A549 (cell line): ENCODE measurements at regions not wholly inside any gene's neighbourhood (a gene's known extent, or its start where the extent isn't known, plus 50 kb on each side); places are given as distances from the start of the nearest gene placed in this dataset.

Experiments
- ATAC-seq, 2 experiments: fragments of 200-7000 bp in 1 of 2; fragments of >200 bp in 1 of 2; cut with Nextera tagmentation in 1 of 2; cut with Tn5 transposase in 1 of 2; 3 replicates each; pipeline versions ENCODE4 v1.8.0 to v1.9.1; 2018 to 2020; ENCODE audit warnings: mild to moderate bottlenecking in 1 of 2, moderate library complexity in 1 of 2
- CTCF ChIA-PET: fragments of 300-600 bp; sonication (Branson Sonifier 250); formaldehyde crosslinking; extraction: SDS; loops from one replicate; lab custom pipeline; 2021; ENCODE audit warnings: antibody characterized with exemption, inconsistent platforms; lab: Yijun Ruan, JAX
- POLR2A ChIA-PET: fragments of 350-600 bp; formaldehyde crosslinking; extraction: SDS; loops from one replicate; lab custom pipeline; 2021; ENCODE audit warnings: antibody characterized with exemption, inconsistent platforms; lab: Yijun Ruan, JAX
- DNase-seq, 2 experiments: peaks; one replicate each; pipeline versions ENCODE4 v3.0.0 to v3.0.0-alpha.2; 2011 to 2016; ENCODE audit warnings: low read depth in 1 of 2, low spot score in 1 of 2
- FAIRE-seq: peaks from 2 replicates; lab custom pipeline; 2011; peaks lifted over from hg19 to GRCh38; lab: Jason Lieb, UNC
- H3K27ac ChIP-seq, 2 experiments: fragments of >200 bp; sonication (Bioruptor Twin); formaldehyde crosslinking; 3 replicates each; pipeline ENCODE4 v1.5.1; 2016 to 2017
- H3K4me1 ChIP-seq: fragments of >200 bp; sonication (Bioruptor Twin); formaldehyde crosslinking; 3 replicates; pipeline ENCODE4 v1.6.1; 2016
- H3K4me2 ChIP-seq: fragments of >200 bp; sonication (Bioruptor Twin); formaldehyde crosslinking; 3 replicates; pipeline ENCODE4 v1.6.1; 2016
- H3K4me3 ChIP-seq: fragments of >200 bp; sonication (Bioruptor Twin); formaldehyde crosslinking; 3 replicates; pipeline ENCODE4 v1.5.1; 2016
- H3K9me3 ChIP-seq: fragments of >200 bp; sonication (Bioruptor Twin); formaldehyde crosslinking; 3 replicates; pipeline ENCODE4 v1.6.1; 2016
- ATOH8 ChIP-seq: fragments of 250-450 bp; sonication (Bioruptor Pico); IDR thresholded peaks from 2 replicates; pipeline ENCODE4 v1.5.0; 2020; ENCODE audit warnings: low read depth, mild to moderate bottlenecking, moderate library complexity
- CBX2 ChIP-seq: fragments of 200-600 bp; sonication (generic); IDR thresholded peaks from 2 replicates; pipeline ENCODE4 v1.6.1; 2016; ENCODE audit warnings: low read depth, mild to moderate bottlenecking, borderline replicate concordance
- CBX8 ChIP-seq: fragments of 200-600 bp; sonication (generic); IDR thresholded peaks from 2 replicates; pipeline ENCODE4 v1.6.1; 2016
- ELK1 ChIP-seq: fragments of 150-350 bp; IDR thresholded peaks from 2 replicates; pipeline ENCODE4 v1.6.1; 2014; ENCODE audit warnings: low read depth, mild to moderate bottlenecking, low read length
- FOSB ChIP-seq: fragments of 250-450 bp; sonication (Bioruptor Pico); IDR thresholded peaks from 2 replicates; pipeline ENCODE4 v1.5.0; 2020; ENCODE audit warnings: mild to moderate bottlenecking, moderate library complexity
- FOXS1 ChIP-seq: fragments of 250-450 bp; sonication (Bioruptor Pico); IDR thresholded peaks from 2 replicates; pipeline ENCODE4 v1.5.0; 2020; ENCODE audit warnings: mild to moderate bottlenecking, moderate library complexity
- HDAC2 ChIP-seq: fragments of 200-600 bp; sonication (generic); IDR thresholded peaks from 2 replicates; pipeline ENCODE4 v1.6.1; 2016
- HMGXB4 ChIP-seq: fragments of 250-450 bp; sonication (Bioruptor Pico); IDR thresholded peaks from 2 replicates; pipeline ENCODE4 v1.5.0; 2021; ENCODE audit warnings: mild to moderate bottlenecking, moderate library complexity, borderline replicate concordance
- HOXB5 ChIP-seq: fragments of 250-450 bp; sonication (Bioruptor Pico); IDR thresholded peaks from 2 replicates; pipeline ENCODE4 v1.5.0; 2020; ENCODE audit warnings: mild to moderate bottlenecking, moderate library complexity
- KDM1A ChIP-seq: fragments of 200-600 bp; sonication (generic); IDR thresholded peaks from 2 replicates; pipeline ENCODE4 v1.6.1; 2016; ENCODE audit warnings: low read depth, mild to moderate bottlenecking
- KDM5A ChIP-seq: fragments of 200-600 bp; sonication (generic); IDR thresholded peaks from 2 replicates; pipeline ENCODE4 v1.6.1; 2016; ENCODE audit warnings: antibody characterized with exemption, mild to moderate bottlenecking
- RAD21 ChIP-seq, 2 experiments: fragments of >200 bp in 1 of 2; sonication (Bioruptor Twin) in 1 of 2; formaldehyde crosslinking in 1 of 2; IDR thresholded peaks in 1 of 2; conservative IDR thresholded peaks in 1 of 2; 2 replicates in 1 of 2; 3 replicates in 1 of 2; pipeline ENCODE4 v1.6.1; 2012 to 2018; ENCODE audit warnings: inconsistent platforms in 1 of 2
- RARB ChIP-seq: fragments of 250-450 bp; sonication (Bioruptor Pico); IDR thresholded peaks from 2 replicates; pipeline ENCODE4 v1.8.0; 2021; ENCODE audit warnings: mild to moderate bottlenecking, moderate library complexity
- RFX5 ChIP-seq: fragments of 450-650 bp; IDR thresholded peaks from 2 replicates; pipeline ENCODE4 v1.7.1; 2014; ENCODE audit warnings: antibody characterized with exemption, mild to moderate bottlenecking, moderate library complexity
- RNF2 ChIP-seq: fragments of 200-600 bp; sonication (generic); IDR thresholded peaks from 2 replicates; pipeline ENCODE4 v1.6.1; 2016; ENCODE audit warnings: low read depth, mild to moderate bottlenecking, antibody characterized with exemption, moderate library complexity, borderline replicate concordance
- ZC3H11A ChIP-seq: fragments of 450-650 bp; IDR thresholded peaks from 2 replicates; pipeline ENCODE4 v1.6.1; 2014; ENCODE audit warnings: antibody characterized with exemption, mild to moderate bottlenecking
- ZFP36 ChIP-seq: fragments of 450-650 bp; IDR thresholded peaks from 2 replicates; pipeline ENCODE4 v1.6.1; 2014; ENCODE audit warnings: borderline replicate concordance; ENCODE audit not compliant: partially characterized antibody
- ZNF302 ChIP-seq: fragments of 250-450 bp; sonication (Bioruptor Pico); IDR thresholded peaks from 2 replicates; pipeline ENCODE4 v1.9.0; 2021; ENCODE audit warnings: inconsistent platforms, mild to moderate bottlenecking, moderate library complexity
- ZSCAN20 ChIP-seq: fragments of 250-450 bp; sonication (Bioruptor Pico); IDR thresholded peaks from 2 replicates; pipeline ENCODE4 v1.8.0; 2022; ENCODE audit warnings: mild to moderate bottlenecking, moderate library complexity
- WGBS: methylation state at CpG from one replicate; pipeline ENCODE4 v1.1.6; 2017; ENCODE audit errors: missing lambda C conversion rate; 5-methylcytosine and 5-hydroxymethylcytosine counted together

GRCh38 chr20:50311308-50312001, 120.8 kb downstream of the CEBPB start:
- ATAC-seq (no peak), DNase-seq (no peak), FAIRE-seq (no peak)
- ChIA-PET CTCF (interaction anchor here (1.1 to 4.0 kb wide), 3 partner anchors 10 to 168 kb away, joined by 3 to 22 read pairs (median 4); no protein-coding TSS in a partner anchor), POLR2A (interaction anchor here (0.9 kb wide), 1 partner anchor 10 kb away, joined by 3 read pairs; no protein-coding TSS in a partner anchor)
- H3K9me3 ChIP-seq, result peaks cover 4% of the 10 kb centered on the region; the same call in 1 of the 3 replicates
- H3K4me3 ChIP-seq, result no peak overlapping the region
- peak overlapping the region; percentile 93 to 98 for H3K27ac ChIP-seq
- TF ChIP-seq ZNF302 (no peak), FOXS1 (no peak), RNF2 (no peak), RFX5 (no peak), ATOH8 (no peak), KDM5A (no peak), CBX2 (no peak), CBX8 (no peak), HOXB5 (CRISPR knock-in tag) (no peak), RAD21 (conservative IDR thresholded peaks at IDR 0.05 in 1 of 2, IDR thresholded peaks at IDR 0.05 in 1 of 2) (no peak), ZC3H11A (no peak), ELK1 (no peak), FOSB (no peak), RARB (CRISPR knock-in tag) (no peak)
- WGBS, result 93% methylated on average over 12 of the region's 12 CpGs
- no peak overlapping the region; the same call in 2 of the 3 replicates for H3K4me2 ChIP-seq
- peaks cover 74% of the 10 kb centered on the region for H3K4me1 ChIP-seq

- peak; percentile 64 for TF ChIP-seq ZFP36
- TF ChIP-seq ZSCAN20 (CRISPR knock-in tag), result no peak
- no peak for TF ChIP-seq HMGXB4
- TF ChIP-seq KDM1A, result peak; percentile 78
- TF ChIP-seq HDAC2, result peak; percentile 79
- FAIRE-seq, result no peak
- H3K27ac ChIP-seq, result peak overlapping the region; percentile 93 to 98
- POLR2A ChIA-PET, result interaction anchor here (1.2 kb wide), 1 partner anchor 9 kb away, joined by 5 read pairs; no protein-coding TSS in a partner anchor
- no peak for ATAC-seq
- H3K4me3 ChIP-seq, result peak overlapping the region; percentile 6; the same call in 1 of the 3 replicates
- peak overlapping the region; percentile 60 for H3K4me2 ChIP-seq
- no peak for DNase-seq
- CTCF ChIA-PET, result interaction anchor here (1.1 to 4.0 kb wide), 3 partner anchors 9 to 168 kb away, joined by 3 to 22 read pairs (median 4); no protein-coding TSS in a partner anchor
- peaks cover 4% of the 10 kb centered on the region; the same call in 1 of the 3 replicates for H3K9me3 ChIP-seq
- 89% methylated on average over 4 of the region's 5 CpGs for WGBS
- H3K4me1 ChIP-seq, result peaks cover 67% of the 10 kb centered on the region
Measured at GRCh38 chr20:50312002-50312681, 121.5 kb downstream of the CEBPB start.
